ENCODE measurements at regions not wholly inside any gene's neighbourhood (a gene's known extent, or its start where the extent isn't known, plus 50 kb on each side); places are given as distances from the start of the nearest gene placed in this dataset.

GRCh38 chr6:132937466-132937906 lies 123.1 kb downstream of the RPS12 start:
- no peak for FAIRE-seq

- no peak for FAIRE-seq
Observed at GRCh38 chr6:132948889-132949288, 134.5 kb downstream of the RPS12 start.

GRCh38 chr6:132950566-132950965 lies 136.2 kb downstream of the RPS12 start:
- FAIRE-seq: no peak

GRCh38 chr6:132952031-132952867 lies 137.9 kb downstream of the RPS12 start:
- FAIRE-seq: no peak

- FAIRE-seq: no peak
Observed at GRCh38 chr6:132952986-132953385, 138.6 kb downstream of the RPS12 start.

GRCh38 chr6:132954222-132954621 lies 139.9 kb downstream of the RPS12 start:
- FAIRE-seq: no peak

GRCh38 chr6:132954936-132955335 lies 140.6 kb downstream of the RPS12 start:
- FAIRE-seq: no peak

GRCh38 chr6:132959639-132960326 lies 145.4 kb downstream of the RPS12 start:
- FAIRE-seq: no peak

GRCh38 chr6:132960720-132961119 lies 146.4 kb downstream of the RPS12 start:
- FAIRE-seq: no peak

GRCh38 chr6:132961122-132961521 lies 146.8 kb downstream of the RPS12 start:
- no peak for FAIRE-seq

- FAIRE-seq: no peak
Observed at GRCh38 chr6:132961610-132962009, 147.2 kb downstream of the RPS12 start.

- no peak for FAIRE-seq
Observed at GRCh38 chr6:132962936-132963868, 148.8 kb downstream of the RPS12 start.

- FAIRE-seq: no peak
Observed at GRCh38 chr6:132964101-132964867, 149.9 kb downstream of the RPS12 start.

GRCh38 chr6:132964868-132965382 lies 150.6 kb downstream of the RPS12 start:
- FAIRE-seq: no peak

- FAIRE-seq: no peak
Observed at GRCh38 chr6:132967871-132968270, 153.5 kb downstream of the RPS12 start.

GRCh38 chr6:132968419-132968950 lies 154.1 kb downstream of the RPS12 start:
- FAIRE-seq: no peak

GRCh38 chr6:132969196-132969595 lies 154.8 kb downstream of the RPS12 start:
- no peak for FAIRE-seq

- no peak for FAIRE-seq
Observed at GRCh38 chr6:132971676-132972075, 157.3 kb downstream of the RPS12 start.

GRCh38 chr6:132972254-132972653 lies 157.9 kb downstream of the RPS12 start:
- FAIRE-seq: no peak

GRCh38 chr6:132972971-132973370 lies 158.6 kb downstream of the RPS12 start:
- FAIRE-seq: no peak

- FAIRE-seq: no peak
Observed at GRCh38 chr6:132973514-132973993, 159.2 kb downstream of the RPS12 start.

Data from endometrium (tissue), 2 donors.